ENCODE measurements at regions not wholly inside any gene's neighbourhood (a gene's known extent, or its start where the extent isn't known, plus 50 kb on each side); places are given as distances from the start of the nearest gene placed in this dataset.

- TF ChIP-seq POLR2AphosphoS5 (IDR thresholded peaks at IDR 0.05) (no peak), POLR2A (IDR thresholded peaks at IDR 0.05) (no peak), CTCF (IDR thresholded peaks at IDR 0.05) (no peak)
- Histone ChIP-seq H3K27ac (no peak overlapping the region), H3K27me3 (no peaks in the 10 kb centered on the region), H3K4me1 (no peaks in the 10 kb centered on the region), H3K4me3 (no peak overlapping the region), H3K36me3 (no peaks in the 10 kb centered on the region), H3K9me3 (no peaks in the 10 kb centered on the region)
- no peak for DNase-seq (ENCODE audit: low spot score in 2 of 2)
- intact Hi-C loops (cut with DNase I; ENCODE audit: low total_unique reads), result no loop called here
Observed at GRCh38 chr6:20348041-20348440, 53.6 kb upstream of the E2F3 start.

- intact Hi-C loops (cut with DNase I; ENCODE audit: low total_unique reads), result no loop called here
- Histone ChIP-seq H3K36me3 (no peaks in the 10 kb centered on the region), H3K4me1 (no peaks in the 10 kb centered on the region), H3K4me3 (no peak overlapping the region), H3K27ac (no peak overlapping the region), H3K27me3 (no peaks in the 10 kb centered on the region), H3K9me3 (peaks cover 0 to 5% of the 10 kb centered on the region in 2 donors)
- TF ChIP-seq CTCF (IDR thresholded peaks at IDR 0.05), result no peak
- TF ChIP-seq POLR2A (IDR thresholded peaks at IDR 0.05), result no peak
- DNase-seq (ENCODE audit: low spot score in 2 of 2), result no peak
Observed at GRCh38 chr6:20349225-20349624, 52.5 kb upstream of the E2F3 start.

- intact Hi-C loops (cut with DNase I; ENCODE audit: low total_unique reads), result no loop called here
- no peak overlapping the region for H3K4me3 ChIP-seq
- no peak for TF ChIP-seq POLR2A (IDR thresholded peaks at IDR 0.05)
- TF ChIP-seq POLR2AphosphoS5 (IDR thresholded peaks at IDR 0.05), result no peak
- no peak for TF ChIP-seq CTCF (IDR thresholded peaks at IDR 0.05)
- H3K4me1 ChIP-seq, result no peaks in the 10 kb centered on the region
- H3K27ac ChIP-seq, result no peak overlapping the region
- no peak for DNase-seq (ENCODE audit: low spot score in 2 of 2)
- H3K27me3 ChIP-seq, result no peaks in the 10 kb centered on the region
- H3K9me3 ChIP-seq, result peaks cover 0 to 5% of the 10 kb centered on the region in 2 donors
- no peaks in the 10 kb centered on the region for H3K36me3 ChIP-seq
Observed at GRCh38 chr6:20350215-20350614, 51.5 kb upstream of the E2F3 start.

GRCh38 chr6:20351534-20351933 lies 50.1 kb upstream of the E2F3 start:
- Histone ChIP-seq H3K9me3 (peaks cover 0 to 5% of the 10 kb centered on the region in 2 donors), H3K27ac (no peak overlapping the region), H3K27me3 (no peaks in the 10 kb centered on the region), H3K4me1 (no peaks in the 10 kb centered on the region), H3K4me3 (no peak overlapping the region), H3K36me3 (no peaks in the 10 kb centered on the region)
- DNase-seq (ENCODE audit: low spot score in 2 of 2), result no peak
- intact Hi-C loops (cut with DNase I; ENCODE audit: low total_unique reads), result no loop called here
- TF ChIP-seq POLR2AphosphoS5 (IDR thresholded peaks at IDR 0.05), result no peak
- no peak for TF ChIP-seq POLR2A (IDR thresholded peaks at IDR 0.05)
- TF ChIP-seq CTCF (IDR thresholded peaks at IDR 0.05), result no peak

Data from breast epithelium (tissue), 4 donors.